Osteocyte (in vitro differentiated cells): ENCODE measurements at regions not wholly inside any gene's neighbourhood (a gene's known extent, or its start where the extent isn't known, plus 50 kb on each side); places are given as distances from the start of the nearest gene placed in this dataset.

Experiments
- DNase-seq: peaks from one replicate; pipeline ENCODE4 v3.0.0; 2021; ENCODE audit warnings: mixed read lengths; ENCODE audit not compliant: unreplicated experiment; ENCODE audit errors: extremely low spot score
- H3K27ac Mint-ChIP-seq: one replicate; pipeline ENCODE4 v1.8.0; 2021; ENCODE audit warnings: mild to moderate bottlenecking, mixed read lengths; ENCODE audit not compliant: unreplicated experiment
- H3K27me3 Mint-ChIP-seq: one replicate; pipeline ENCODE4 v1.8.0; 2021; ENCODE audit warnings: mixed read lengths; ENCODE audit not compliant: unreplicated experiment
- H3K36me3 Mint-ChIP-seq: one replicate; pipeline ENCODE4 v1.8.0; 2021; ENCODE audit warnings: mixed read lengths; ENCODE audit not compliant: unreplicated experiment
- H3K4me1 Mint-ChIP-seq: one replicate; pipeline ENCODE4 v1.8.0; 2021; ENCODE audit warnings: mixed read lengths; ENCODE audit not compliant: unreplicated experiment
- H3K4me3 Mint-ChIP-seq: one replicate; pipeline ENCODE4 v1.8.0; 2021; ENCODE audit warnings: mild to moderate bottlenecking, moderate library complexity, mixed read lengths; ENCODE audit not compliant: unreplicated experiment
- H3K9me3 Mint-ChIP-seq: one replicate; pipeline ENCODE4 v1.8.0; 2021; ENCODE audit warnings: mixed read lengths; ENCODE audit not compliant: unreplicated experiment
- CTCF ChIP-seq: fragments of 200-600 bp; sonication (generic); IDR thresholded peaks from 2 replicates; pipeline ENCODE4 v1.5.0; 2021; ENCODE audit warnings: antibody characterized with exemption, mild to moderate bottlenecking, moderate library complexity

- no peak for TF ChIP-seq CTCF
- no peak overlapping the region for H3K27ac Mint-ChIP-seq
- H3K36me3 Mint-ChIP-seq: no peaks in the 10 kb centered on the region
- peaks cover 6% of the 10 kb centered on the region for H3K27me3 Mint-ChIP-seq
- no peak for DNase-seq
- H3K9me3 Mint-ChIP-seq: no peaks in the 10 kb centered on the region
- H3K4me1 Mint-ChIP-seq: peaks cover 11% of the 10 kb centered on the region
- H3K4me3 Mint-ChIP-seq: no peak overlapping the region
These were observed 226.5 kb downstream of the ANKRD60 start for GRCh38 chr20:58001946-58002345.

GRCh38 chr20:58001381-58001780 is 227.1 kb downstream of the ANKRD60 start:
- Mint-ChIP-seq H3K27me3 (peaks cover 6% of the 10 kb centered on the region), H3K27ac (no peak overlapping the region), H3K4me3 (no peak overlapping the region), H3K4me1 (peaks cover 17% of the 10 kb centered on the region), H3K9me3 (no peaks in the 10 kb centered on the region), H3K36me3 (no peaks in the 10 kb centered on the region)
- TF ChIP-seq CTCF: no peak
- DNase-seq: no peak

- TF ChIP-seq CTCF: no peak
These were observed 227.6 kb downstream of the ANKRD60 start for GRCh38 chr20:58000861-58001260.

GRCh38 chr20:57999465-58000111 is 228.9 kb downstream of the ANKRD60 start:
- H3K4me3 Mint-ChIP-seq: no peak overlapping the region
- H3K9me3 Mint-ChIP-seq: no peaks in the 10 kb centered on the region
- no peaks in the 10 kb centered on the region for H3K36me3 Mint-ChIP-seq
- peaks cover 4% of the 10 kb centered on the region for H3K27me3 Mint-ChIP-seq
- peaks cover 18% of the 10 kb centered on the region for H3K4me1 Mint-ChIP-seq
- no peak for DNase-seq
- TF ChIP-seq CTCF: no peak
- H3K27ac Mint-ChIP-seq: peak overlapping the region; percentile 14

More at GRCh38 chr20:58000861-58001260, 227.6 kb downstream of the ANKRD60 start:
- Mint-ChIP-seq H3K36me3 (no peaks in the 10 kb centered on the region), H3K27ac (no peak overlapping the region), H3K9me3 (no peaks in the 10 kb centered on the region), H3K4me3 (no peak overlapping the region), H3K4me1 (peaks cover 18% of the 10 kb centered on the region), H3K27me3 (peaks cover 6% of the 10 kb centered on the region)
- DNase-seq: no peak

- Mint-ChIP-seq H3K36me3 (no peaks in the 10 kb centered on the region), H3K9me3 (no peaks in the 10 kb centered on the region), H3K4me1 (peaks cover 18% of the 10 kb centered on the region), H3K4me3 (no peak overlapping the region), H3K27ac (peak overlapping the region; percentile 14), H3K27me3 (peaks cover 2% of the 10 kb centered on the region)
- TF ChIP-seq CTCF: no peak
- no peak for DNase-seq
These were observed 229.4 kb downstream of the ANKRD60 start for GRCh38 chr20:57998981-57999464.
